GM13977 (cell line): ENCODE measurements at regions not wholly inside any gene's neighbourhood (a gene's known extent, or its start where the extent isn't known, plus 50 kb on each side); places are given as distances from the start of the nearest gene placed in this dataset.
"Not testable (repeated sequence)": the region's sequence is repeated elsewhere in the genome, so short reads cannot be mapped to it uniquely, and the experiment has no call there.

ENCODE experiments used
- DNase-seq: peaks from one replicate; pipeline ENCODE4 v3.0.0; 2012; ENCODE audit warnings: low spot score
- in situ Hi-C: fragments of 300-500 bp; cut with MboI; formaldehyde crosslinking; loops from one replicate; pipeline ENCODE4 v1.12.0; 2022; ENCODE audit warnings: low sequenced_read_pairs, low pct_unique_long_range_greater_than_20kb, mixed read lengths, inconsistent platforms; ENCODE audit not compliant: unreplicated experiment
- TF ChIP-seq, protein P1 (sequence below): IDR thresholded peaks from 2 replicates; pipeline ENCODE4 v1.5.1; 2012; ENCODE audit warnings: mild to moderate bottlenecking, control low read depth; ENCODE audit not compliant: insufficient read depth; ENCODE audit errors: extremely low read depth, missing control alignments

DNA sequence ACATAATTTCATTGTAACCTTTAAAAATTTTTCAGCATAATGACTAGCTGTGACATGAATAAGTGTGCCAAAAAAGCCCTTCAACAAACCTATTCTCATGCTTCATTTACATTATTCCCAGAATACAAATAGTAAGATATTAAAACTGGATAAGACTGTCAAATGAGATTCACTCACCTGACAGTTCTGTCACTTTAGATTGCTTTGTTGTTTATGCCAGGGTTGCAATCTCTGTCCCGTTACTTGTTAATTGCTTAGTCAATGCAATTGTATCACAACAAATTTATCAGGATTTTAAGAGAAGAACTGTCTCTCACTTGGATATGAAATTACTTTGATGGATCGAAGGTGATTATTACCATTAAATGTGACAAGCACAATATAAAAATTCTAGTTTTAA is 616.0 kb upstream of the IGFBP7 start:
- in situ Hi-C loops: no loop called here
- DNase-seq: no peak

DNA sequence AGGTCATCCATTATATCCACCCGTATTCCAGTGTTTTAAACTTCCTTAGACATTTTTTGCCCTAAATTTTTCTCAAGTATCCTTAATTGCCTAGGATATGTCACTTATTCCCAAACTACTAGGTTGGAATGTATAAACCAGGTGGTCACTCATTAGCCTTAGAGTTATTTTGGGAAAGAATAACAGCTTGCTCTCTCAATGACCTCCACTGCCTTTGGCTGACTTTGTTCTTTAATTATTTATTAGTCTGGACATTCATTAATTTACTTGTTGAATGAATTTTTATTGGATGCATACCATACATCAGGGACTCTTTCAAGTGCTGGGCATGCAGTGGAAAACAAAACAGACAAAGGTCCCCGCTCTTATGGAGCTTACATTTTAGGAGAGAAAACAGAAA is 609.3 kb upstream of the IGFBP7 start:
- in situ Hi-C loops: no loop called here
- no peak for DNase-seq
- TF ChIP-seq, protein P1, sequence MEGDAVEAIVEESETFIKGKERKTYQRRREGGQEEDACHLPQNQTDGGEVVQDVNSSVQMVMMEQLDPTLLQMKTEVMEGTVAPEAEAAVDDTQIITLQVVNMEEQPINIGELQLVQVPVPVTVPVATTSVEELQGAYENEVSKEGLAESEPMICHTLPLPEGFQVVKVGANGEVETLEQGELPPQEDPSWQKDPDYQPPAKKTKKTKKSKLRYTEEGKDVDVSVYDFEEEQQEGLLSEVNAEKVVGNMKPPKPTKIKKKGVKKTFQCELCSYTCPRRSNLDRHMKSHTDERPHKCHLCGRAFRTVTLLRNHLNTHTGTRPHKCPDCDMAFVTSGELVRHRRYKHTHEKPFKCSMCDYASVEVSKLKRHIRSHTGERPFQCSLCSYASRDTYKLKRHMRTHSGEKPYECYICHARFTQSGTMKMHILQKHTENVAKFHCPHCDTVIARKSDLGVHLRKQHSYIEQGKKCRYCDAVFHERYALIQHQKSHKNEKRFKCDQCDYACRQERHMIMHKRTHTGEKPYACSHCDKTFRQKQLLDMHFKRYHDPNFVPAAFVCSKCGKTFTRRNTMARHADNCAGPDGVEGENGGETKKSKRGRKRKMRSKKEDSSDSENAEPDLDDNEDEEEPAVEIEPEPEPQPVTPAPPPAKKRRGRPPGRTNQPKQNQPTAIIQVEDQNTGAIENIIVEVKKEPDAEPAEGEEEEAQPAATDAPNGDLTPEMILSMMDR: no peak

More for the DNA sequence above, 616.0 kb upstream of the IGFBP7 start:
- TF ChIP-seq, protein P1: no peak

DNA sequence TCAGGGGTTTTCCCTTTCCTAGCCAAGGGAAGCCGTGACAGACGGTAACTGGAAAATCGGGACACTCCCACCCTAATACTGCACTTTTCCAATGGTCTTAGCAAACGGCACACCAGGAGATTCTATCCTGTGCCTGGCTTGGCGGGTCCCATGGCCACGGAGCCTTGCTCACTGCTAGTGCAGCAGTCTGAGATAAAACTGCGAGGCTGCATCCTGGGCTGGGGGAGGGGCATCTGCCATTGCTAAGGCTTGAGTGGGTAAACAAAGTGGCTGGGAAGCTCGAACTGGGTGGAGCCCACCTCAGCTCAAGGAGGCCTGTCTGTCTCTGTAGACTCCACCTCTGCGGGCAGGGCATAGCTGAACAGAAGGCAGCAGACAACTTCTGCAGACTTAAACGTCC is 604.1 kb upstream of the IGFBP7 start:
- in situ Hi-C loops, DNase-seq: not testable (repeated sequence)

DNA sequence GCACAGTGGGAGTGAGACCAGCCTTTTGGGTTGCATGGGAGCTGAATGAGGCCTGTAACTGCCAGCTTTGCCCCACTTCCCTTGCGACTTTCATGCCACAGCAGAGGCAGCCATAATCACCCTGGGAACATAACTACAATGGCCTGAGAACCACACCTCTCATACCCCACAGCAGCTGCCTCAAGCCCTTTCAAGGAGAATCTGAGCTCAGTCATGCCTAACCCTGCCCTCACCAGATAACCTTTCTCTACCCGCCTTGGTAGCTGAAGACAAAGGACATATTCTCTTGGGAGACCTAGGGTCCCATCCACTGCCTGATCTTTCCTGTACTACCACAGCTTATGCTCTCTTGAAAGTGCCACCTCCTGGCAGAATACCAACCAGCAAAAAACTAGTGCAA is 599.9 kb upstream of the IGFBP7 start:
- TF ChIP-seq, protein P1: no peak
- DNase-seq: no peak
- in situ Hi-C loops: no loop called here

DNA sequence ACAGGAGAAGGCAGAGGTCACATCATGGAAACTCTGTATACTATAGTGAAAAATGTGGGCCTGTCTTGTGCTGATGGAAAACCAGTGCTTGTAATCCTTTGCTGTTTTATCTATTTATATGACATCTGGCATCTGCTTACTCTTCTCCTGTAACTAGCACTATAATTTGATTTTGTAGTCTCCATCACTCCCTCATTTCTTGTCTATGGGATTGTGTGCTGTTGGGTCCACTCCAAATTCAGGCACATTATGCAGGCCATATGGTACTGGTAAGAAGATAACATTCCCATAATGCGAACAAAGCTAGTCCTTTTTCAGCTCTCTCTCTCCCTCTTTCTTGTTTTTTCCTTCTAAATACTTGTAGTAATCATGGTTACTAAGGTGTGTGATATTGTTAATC is 581.2 kb upstream of the IGFBP7 start:
- TF ChIP-seq, protein P1: no peak
- in situ Hi-C loops: no loop called here
- no peak for DNase-seq

DNA sequence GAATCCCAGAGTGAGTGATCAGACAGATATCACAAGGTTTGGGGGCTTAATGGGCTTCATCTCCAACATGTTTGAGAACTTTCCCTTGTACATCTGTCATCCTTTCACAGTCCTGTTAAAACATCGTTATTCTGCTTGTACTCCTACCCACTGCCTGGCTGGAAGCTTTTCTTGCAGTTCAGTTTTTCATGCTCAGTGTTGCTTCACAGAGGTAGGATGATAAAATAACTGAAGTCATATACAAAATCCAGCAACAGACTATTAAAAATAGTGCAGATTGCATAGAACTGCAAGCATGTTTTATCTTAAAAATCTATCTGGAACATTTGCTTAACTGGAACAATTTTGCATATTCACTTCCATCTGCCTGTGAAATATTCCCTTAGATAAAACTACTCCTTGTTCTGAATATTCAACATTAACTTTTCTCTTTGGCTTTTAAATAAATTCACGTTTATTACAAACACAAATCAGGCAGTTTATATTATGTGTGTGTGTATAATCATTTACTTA is 579.6 kb upstream of the IGFBP7 start:
- in situ Hi-C loops: no loop called here
- DNase-seq: no peak
- TF ChIP-seq, protein P1: no peak

DNA sequence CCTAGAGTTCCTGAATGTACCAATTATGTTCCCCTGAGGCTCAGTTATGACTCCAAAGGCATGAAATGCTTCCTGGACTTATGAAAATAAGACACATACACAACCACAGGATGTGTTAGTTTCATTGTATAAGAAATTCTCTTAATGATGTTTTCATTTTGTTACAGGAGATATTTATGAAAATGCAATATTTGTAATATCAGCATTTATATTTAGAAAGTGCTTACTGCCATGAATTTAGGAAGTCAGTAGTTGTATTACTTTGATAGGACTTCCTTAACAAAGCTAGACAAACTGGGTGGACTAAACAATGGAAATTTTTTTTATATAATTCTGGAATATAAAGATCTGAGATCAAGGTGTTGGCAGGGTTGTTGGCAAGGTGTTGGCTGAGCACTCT is 572.1 kb upstream of the IGFBP7 start:
- no peak for DNase-seq
- TF ChIP-seq, protein P1: no peak
- in situ Hi-C loops: no loop called here
